ENCODE measurements at regions not wholly inside any gene's neighbourhood (a gene's known extent, or its start where the extent isn't known, plus 50 kb on each side); places are given as distances from the start of the nearest gene placed in this dataset.

GRCh38 chr5:175282611-175283225 lies 161.3 kb downstream of the DRD1 start:
- no peak for DNase-seq

GRCh38 chr5:175281714-175282113 lies 162.3 kb downstream of the DRD1 start:
- no peak for DNase-seq

GRCh38 chr5:175281257-175281656 lies 162.7 kb downstream of the DRD1 start:
- DNase-seq, result no peak

GRCh38 chr5:175279506-175279905 lies 164.5 kb downstream of the DRD1 start:
- DNase-seq, result no peak

GRCh38 chr5:175275748-175276147 lies 168.2 kb downstream of the DRD1 start:
- no peak for DNase-seq

- no peak for DNase-seq
Measured at GRCh38 chr5:175275097-175275496, 168.9 kb downstream of the DRD1 start.

- no peak for DNase-seq
Measured at GRCh38 chr5:175274171-175274570, 169.8 kb downstream of the DRD1 start.

GRCh38 chr5:175264406-175264805 lies 179.6 kb downstream of the DRD1 start:
- no peak for DNase-seq

GRCh38 chr5:175263776-175264175 lies 180.2 kb downstream of the DRD1 start:
- DNase-seq, result no peak

- DNase-seq, result no peak
Measured at GRCh38 chr5:175261526-175261925, 182.5 kb downstream of the DRD1 start.

- no peak for DNase-seq
Measured at GRCh38 chr5:175261037-175261436, 182.9 kb downstream of the DRD1 start.

GRCh38 chr5:175257847-175258194 lies 186.2 kb downstream of the DRD1 start:
- DNase-seq, result no peak

- DNase-seq, result no peak
Measured at GRCh38 chr5:175257128-175257846, 186.7 kb downstream of the DRD1 start.

GRCh38 chr5:175254155-175254554 lies 189.8 kb downstream of the DRD1 start:
- DNase-seq, result no peak

- no peak for DNase-seq
Measured at GRCh38 chr5:175253597-175253996, 190.4 kb downstream of the DRD1 start.

- DNase-seq, result no peak
Measured at GRCh38 chr5:175252234-175252805, 191.7 kb downstream of the DRD1 start.

- no peak for DNase-seq
Measured at GRCh38 chr5:175250426-175250825, 193.6 kb downstream of the DRD1 start.

GRCh38 chr5:175248416-175248905 lies 195.5 kb downstream of the DRD1 start:
- no peak for DNase-seq

- DNase-seq, result no peak
Measured at GRCh38 chr5:175246889-175247520, 197.0 kb downstream of the DRD1 start.

GRCh38 chr5:175246242-175246888 lies 197.6 kb downstream of the DRD1 start:
- DNase-seq, result no peak

- DNase-seq, result no peak
Measured at GRCh38 chr5:175243441-175243840, 200.5 kb downstream of the DRD1 start.

GRCh38 chr5:175242207-175242606 lies 201.8 kb downstream of the DRD1 start:
- no peak for DNase-seq

GRCh38 chr5:175238326-175238725 lies 205.7 kb downstream of the DRD1 start:
- no peak for DNase-seq

Measured in NCI-H2171 (cell line).